ENCODE measurements at regions not wholly inside any gene's neighbourhood (a gene's known extent, or its start where the extent isn't known, plus 50 kb on each side); places are given as distances from the start of the nearest gene placed in this dataset.

DNA sequence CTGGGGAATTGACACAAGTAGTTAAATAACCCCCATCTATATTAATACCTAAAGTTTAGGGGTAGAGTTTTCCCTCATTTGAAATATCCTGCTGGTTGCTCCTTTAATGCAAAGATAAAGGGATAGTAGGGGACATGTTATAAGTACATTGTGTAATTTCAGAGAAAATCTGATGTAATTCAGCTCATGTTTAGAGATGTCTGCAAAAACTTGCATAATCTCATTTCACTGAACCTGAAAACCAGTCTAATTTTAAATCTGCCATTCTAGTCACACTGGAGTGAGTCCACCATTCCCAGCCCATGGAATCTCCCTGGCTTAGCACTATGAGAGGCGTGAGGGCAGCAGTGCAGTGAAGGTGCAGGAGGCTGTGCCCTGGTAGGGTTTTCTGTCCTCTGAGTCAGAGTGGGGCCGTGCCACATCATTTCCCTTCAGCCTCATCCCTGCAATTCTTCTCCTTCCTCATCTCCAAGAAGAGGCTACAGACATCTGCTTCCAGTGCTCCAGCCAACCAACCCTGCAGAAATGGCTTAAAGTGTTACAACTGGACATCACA lies 246.3 kb upstream of the UMPS start:
- TF ChIP-seq, protein P1, sequence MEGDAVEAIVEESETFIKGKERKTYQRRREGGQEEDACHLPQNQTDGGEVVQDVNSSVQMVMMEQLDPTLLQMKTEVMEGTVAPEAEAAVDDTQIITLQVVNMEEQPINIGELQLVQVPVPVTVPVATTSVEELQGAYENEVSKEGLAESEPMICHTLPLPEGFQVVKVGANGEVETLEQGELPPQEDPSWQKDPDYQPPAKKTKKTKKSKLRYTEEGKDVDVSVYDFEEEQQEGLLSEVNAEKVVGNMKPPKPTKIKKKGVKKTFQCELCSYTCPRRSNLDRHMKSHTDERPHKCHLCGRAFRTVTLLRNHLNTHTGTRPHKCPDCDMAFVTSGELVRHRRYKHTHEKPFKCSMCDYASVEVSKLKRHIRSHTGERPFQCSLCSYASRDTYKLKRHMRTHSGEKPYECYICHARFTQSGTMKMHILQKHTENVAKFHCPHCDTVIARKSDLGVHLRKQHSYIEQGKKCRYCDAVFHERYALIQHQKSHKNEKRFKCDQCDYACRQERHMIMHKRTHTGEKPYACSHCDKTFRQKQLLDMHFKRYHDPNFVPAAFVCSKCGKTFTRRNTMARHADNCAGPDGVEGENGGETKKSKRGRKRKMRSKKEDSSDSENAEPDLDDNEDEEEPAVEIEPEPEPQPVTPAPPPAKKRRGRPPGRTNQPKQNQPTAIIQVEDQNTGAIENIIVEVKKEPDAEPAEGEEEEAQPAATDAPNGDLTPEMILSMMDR (conservative IDR thresholded peaks at IDR 0.05; ENCODE audit: low read length) = no peak
- no peak for TF ChIP-seq EZH2phosphoT487 (IDR thresholded peaks at IDR 0.05; ENCODE audit: borderline replicate concordance)

All from Loucy (cell line).